8988T (cell line): ENCODE measurements at regions not wholly inside any gene's neighbourhood (a gene's known extent, or its start where the extent isn't known, plus 50 kb on each side); places are given as distances from the start of the nearest gene placed in this dataset.
"Not testable (repeated sequence)": the region's sequence is repeated elsewhere in the genome, so short reads cannot be mapped to it uniquely, and the experiment has no call there.

ENCODE experiments used
- DNase-seq: peaks from one replicate; pipeline ENCODE4 v3.0.0; 2011

GRCh38 chr10:109727436-109727835, 195.9 kb downstream of the XPNPEP1 start:
- DNase-seq: no peak

GRCh38 chr10:109726473-109726872, 196.8 kb downstream of the XPNPEP1 start:
- no peak for DNase-seq

GRCh38 chr10:109723305-109723704, 200.0 kb downstream of the XPNPEP1 start:
- DNase-seq: no peak

GRCh38 chr10:109721453-109722064, 201.8 kb downstream of the XPNPEP1 start:
- DNase-seq: no peak

- no peak for DNase-seq
Measured at GRCh38 chr10:109706026-109706560, 217.2 kb downstream of the XPNPEP1 start.

GRCh38 chr10:109701633-109702215, 221.6 kb downstream of the XPNPEP1 start:
- DNase-seq: no peak

GRCh38 chr10:109698882-109699664, 224.2 kb downstream of the XPNPEP1 start:
- DNase-seq: no peak

GRCh38 chr10:109698086-109698485, 225.2 kb downstream of the XPNPEP1 start:
- no peak for DNase-seq

- no peak for DNase-seq
Measured at GRCh38 chr10:109696981-109697775, 226.1 kb downstream of the XPNPEP1 start.

GRCh38 chr10:109696462-109696861, 226.8 kb downstream of the XPNPEP1 start:
- DNase-seq: no peak

GRCh38 chr10:109695988-109696387, 227.3 kb downstream of the XPNPEP1 start:
- no peak for DNase-seq

GRCh38 chr10:109689785-109690184, 233.5 kb downstream of the XPNPEP1 start:
- no peak for DNase-seq

- no peak for DNase-seq
Measured at GRCh38 chr10:109679478-109679877, 243.8 kb downstream of the XPNPEP1 start.

- no peak for DNase-seq
Measured at GRCh38 chr10:109678857-109679256, 244.5 kb downstream of the XPNPEP1 start.

GRCh38 chr10:109676703-109677102, 246.6 kb downstream of the XPNPEP1 start:
- no peak for DNase-seq

- DNase-seq: no peak
Measured at GRCh38 chr10:109668703-109669102, 254.6 kb downstream of the XPNPEP1 start.

- no peak for DNase-seq
Measured at GRCh38 chr10:109668154-109668665, 255.1 kb downstream of the XPNPEP1 start.

- DNase-seq: no peak
Measured at GRCh38 chr10:109665321-109665720, 258.0 kb downstream of the XPNPEP1 start.

- DNase-seq: no peak
Measured at GRCh38 chr10:109664554-109664953, 258.8 kb downstream of the XPNPEP1 start.

- no peak for DNase-seq
Measured at GRCh38 chr10:109663122-109663521, 260.2 kb downstream of the XPNPEP1 start.

- DNase-seq: not testable (repeated sequence)
Measured at GRCh38 chr10:109652612-109653011, 270.7 kb downstream of the XPNPEP1 start.

- DNase-seq: no peak
Measured at GRCh38 chr10:109650228-109650627, 273.1 kb downstream of the XPNPEP1 start.

- DNase-seq: no peak
Measured at GRCh38 chr10:109647627-109648026, 275.7 kb downstream of the XPNPEP1 start.
